HL-60 (cell line): ENCODE measurements at regions not wholly inside any gene's neighbourhood (a gene's known extent, or its start where the extent isn't known, plus 50 kb on each side); places are given as distances from the start of the nearest gene placed in this dataset.

Source experiments
- DNase-seq, 2 experiments: peaks; one replicate each; pipeline ENCODE4 v3.0.0-alpha.2; 2010 to 2020; ENCODE audit warnings: low read depth in 1 of 2, low spot score in 1 of 2
- H3K27ac ChIP-seq: fragments of 250-450 bp; sonication (Bioruptor Pico); replicated peaks from 2 replicates; pipeline ENCODE4 v1.5.1; 2020; ENCODE audit warnings: mild to moderate bottlenecking, moderate library complexity
- H3K27me3 ChIP-seq: fragments of 250-450 bp; sonication (Bioruptor Pico); 2 replicates; pipeline ENCODE4 v1.5.1; 2021; ENCODE audit warnings: mild to moderate bottlenecking, moderate library complexity; ENCODE audit not compliant: insufficient read depth, poor library complexity, severe bottlenecking
- H3K4me3 ChIP-seq: replicated peaks from 2 replicates; pipeline ENCODE4 v1.5.1; 2011; ENCODE audit warnings: mild to moderate bottlenecking, control low read depth, low read length; ENCODE audit not compliant: insufficient read depth
- CTCF ChIP-seq: IDR thresholded peaks from one replicate; pipeline ENCODE4 v1.5.1; 2011; ENCODE audit warnings: low read length, control low read depth, inconsistent platforms; ENCODE audit not compliant: insufficient read depth
- GABPA ChIP-seq: IDR thresholded peaks from 2 replicates; pipeline ENCODE4 v1.6.1; 2012; ENCODE audit warnings: low read depth
- POLR2AphosphoS5 ChIP-seq: IDR thresholded peaks from 2 replicates; pipeline ENCODE4 v1.6.1; 2012; ENCODE audit warnings: low read depth
- REST ChIP-seq: IDR thresholded peaks from 2 replicates; pipeline ENCODE4 v1.6.1; 2012; ENCODE audit warnings: low read depth; ENCODE audit not compliant: insufficient replicate concordance
- SPI1 ChIP-seq: IDR thresholded peaks from 2 replicates; pipeline ENCODE4 v1.6.1; 2012; ENCODE audit warnings: low read depth, mild to moderate bottlenecking, borderline replicate concordance

GRCh38 chr5:119745976-119746375, 116.6 kb downstream of the FAM170A start:
- Histone ChIP-seq H3K27ac (no peak overlapping the region), H3K27me3 (no peaks in the 10 kb centered on the region), H3K4me3 (no peak overlapping the region)
- DNase-seq, result no peak
- TF ChIP-seq GABPA (no peak), SPI1 (no peak), POLR2AphosphoS5 (no peak), CTCF (no peak), REST (no peak)

GRCh38 chr5:119746984-119747383, 117.6 kb downstream of the FAM170A start:
- TF ChIP-seq GABPA, result no peak
- TF ChIP-seq POLR2AphosphoS5, result no peak
- TF ChIP-seq SPI1, result no peak
- no peak for TF ChIP-seq CTCF
- TF ChIP-seq REST, result no peak
- DNase-seq, result no peak
- Histone ChIP-seq H3K4me3 (no peak overlapping the region), H3K27me3 (no peaks in the 10 kb centered on the region), H3K27ac (no peak overlapping the region)

GRCh38 chr5:119750887-119751733, 121.8 kb downstream of the FAM170A start:
- H3K27me3 ChIP-seq, result no peaks in the 10 kb centered on the region
- DNase-seq, result no peak
- TF ChIP-seq REST, result no peak
- no peak for TF ChIP-seq SPI1
- no peak for TF ChIP-seq CTCF
- no peak for TF ChIP-seq POLR2AphosphoS5
- TF ChIP-seq GABPA, result no peak
- H3K27ac ChIP-seq, result no peak overlapping the region
- H3K4me3 ChIP-seq, result no peak overlapping the region
